Stimulated activated CD4-positive, alpha-beta T cell treated with anti-CD3 and anti-CD28 coated beads, Interleukin-2, amount 100 ng/mL, for 4 hours (primary cell): ENCODE measurements at regions not wholly inside any gene's neighbourhood (a gene's known extent, or its start where the extent isn't known, plus 50 kb on each side); places are given as distances from the start of the nearest gene placed in this dataset.

Experiments
- DNase-seq: peaks from one replicate; pipeline ENCODE4 v3.0.0-alpha.2; 2020; ENCODE audit warnings: low read depth

GRCh38 chr13:85288698-85289097 is 510.5 kb downstream of the SLITRK6 start:
- DNase-seq: no peak

DNA sequence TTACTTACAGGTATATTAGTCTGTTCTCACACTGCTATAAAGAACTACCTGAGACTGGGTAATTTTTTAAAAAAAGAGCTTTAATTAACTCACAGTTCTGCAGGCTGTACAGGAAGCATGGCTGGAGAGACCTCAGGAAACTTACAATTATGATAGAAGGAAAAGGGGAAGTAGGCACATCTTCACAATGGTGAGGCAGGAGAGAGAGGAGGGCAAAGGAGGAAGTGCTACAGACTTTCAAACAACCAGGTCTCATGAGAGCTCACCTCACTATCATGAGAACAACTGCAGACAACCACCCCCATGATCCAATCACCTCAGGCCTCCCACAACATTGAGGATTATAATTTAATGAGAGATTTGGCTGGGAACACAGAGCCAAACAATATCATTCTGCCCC is 511.7 kb downstream of the SLITRK6 start:
- no peak for DNase-seq

GRCh38 chr13:85286081-85286480 is 513.1 kb downstream of the SLITRK6 start:
- DNase-seq: no peak

GRCh38 chr13:85284349-85284748 is 514.9 kb downstream of the SLITRK6 start:
- DNase-seq: no peak

GRCh38 chr13:85283408-85283807 is 515.8 kb downstream of the SLITRK6 start:
- no peak for DNase-seq

GRCh38 chr13:85282876-85283275 is 516.3 kb downstream of the SLITRK6 start:
- DNase-seq: no peak

- DNase-seq: no peak
These were observed 520.4 kb downstream of the SLITRK6 start for GRCh38 chr13:85278851-85279250.

DNA sequence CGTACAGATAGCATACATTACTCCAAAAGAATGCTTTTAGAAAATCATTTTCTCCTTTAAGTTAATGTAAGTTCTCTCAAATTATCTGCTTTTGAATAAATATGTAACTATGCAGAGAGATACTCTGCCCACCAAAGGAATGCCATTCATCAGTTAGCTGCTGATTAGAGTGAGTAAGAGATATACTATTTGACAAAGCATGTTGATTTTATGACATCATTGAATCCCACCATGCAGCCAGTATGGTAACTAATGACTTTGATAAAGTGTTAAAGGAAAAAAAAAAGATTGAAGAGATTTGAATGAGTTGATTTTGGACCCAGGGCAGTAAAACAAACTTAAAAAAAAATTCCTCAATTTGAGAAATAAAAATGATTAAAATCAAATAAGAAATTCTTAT is 521.5 kb downstream of the SLITRK6 start:
- no peak for DNase-seq

- DNase-seq: no peak
These were observed 532.4 kb downstream of the SLITRK6 start for GRCh38 chr13:85266771-85267170.

GRCh38 chr13:85266331-85266730 is 532.9 kb downstream of the SLITRK6 start:
- no peak for DNase-seq

DNA sequence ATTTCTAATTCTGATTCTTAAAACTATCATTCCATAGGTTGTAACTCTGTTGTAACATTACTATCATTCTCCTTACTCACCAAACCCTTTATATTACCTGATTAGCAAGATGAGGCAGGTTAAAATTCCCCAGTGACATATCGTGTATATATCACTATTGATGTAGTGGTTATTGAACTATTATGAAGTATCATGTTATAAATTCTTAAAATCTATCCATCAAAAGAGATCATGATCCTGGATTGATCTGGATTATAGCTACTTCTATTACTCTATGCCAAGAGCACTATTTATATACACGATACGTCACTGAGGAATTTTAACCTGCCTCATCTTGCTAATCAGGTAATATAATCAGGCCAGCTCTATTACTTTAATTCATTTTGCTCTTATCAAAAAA is 533.9 kb downstream of the SLITRK6 start:
- no peak for DNase-seq

DNA sequence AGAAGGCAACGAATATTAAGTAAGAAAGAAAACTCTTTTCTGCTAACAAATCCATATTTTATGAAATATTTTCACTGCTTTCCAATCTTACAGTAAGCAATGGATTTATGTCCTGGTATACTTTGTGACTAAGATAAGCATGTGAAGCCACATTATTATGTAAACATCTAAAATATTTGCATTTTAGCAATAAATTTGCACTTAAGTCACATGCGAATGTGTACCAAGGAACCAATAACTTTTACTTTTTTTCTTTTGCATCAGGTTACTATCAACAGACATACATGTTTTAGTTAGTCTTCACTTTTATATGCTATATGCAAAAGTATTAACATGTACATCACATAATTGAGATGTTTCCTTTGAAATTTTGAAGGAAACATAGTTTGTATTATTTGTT is 536.7 kb downstream of the SLITRK6 start:
- DNase-seq: no peak

- DNase-seq: no peak
These were observed 537.4 kb downstream of the SLITRK6 start for GRCh38 chr13:85261757-85262346.

DNA sequence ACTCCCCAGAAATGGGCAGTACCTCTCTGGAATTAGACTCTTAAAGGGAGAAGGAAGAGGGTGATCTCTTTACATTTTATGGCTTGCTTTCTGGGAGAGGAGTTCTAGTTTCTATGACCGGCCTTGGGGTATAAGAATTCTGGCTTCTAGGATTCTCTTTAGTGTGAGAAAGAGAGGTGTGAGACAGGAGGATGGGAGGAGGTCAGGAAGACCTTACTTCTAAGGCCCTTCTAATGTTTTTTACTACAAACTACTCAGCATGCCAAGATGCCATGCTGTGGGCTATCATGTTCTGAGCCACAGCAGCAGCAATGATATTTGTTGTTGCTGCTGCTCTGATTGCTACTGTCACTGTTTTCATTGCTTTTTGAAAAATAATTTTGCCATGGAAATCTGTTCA is 538.3 kb downstream of the SLITRK6 start:
- no peak for DNase-seq

DNA sequence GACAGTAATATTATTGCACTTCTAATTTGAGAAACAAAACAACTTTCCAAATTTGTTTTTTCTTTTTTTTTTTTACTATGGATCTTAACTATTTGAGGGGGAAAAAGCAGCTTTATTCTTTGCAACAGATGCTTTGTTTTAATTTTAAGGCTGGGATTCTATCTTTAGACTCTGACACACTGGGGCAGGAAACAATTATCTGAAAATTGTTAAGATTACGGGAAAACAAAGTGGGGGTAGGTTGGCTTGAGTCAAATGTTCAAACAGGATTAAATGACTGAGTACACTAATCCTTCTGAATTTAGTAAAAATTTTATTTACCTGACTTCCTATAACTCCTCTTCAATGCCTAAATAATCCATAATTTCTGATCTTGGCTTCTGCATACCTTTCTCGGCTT is 543.2 kb downstream of the SLITRK6 start:
- no peak for DNase-seq

DNA sequence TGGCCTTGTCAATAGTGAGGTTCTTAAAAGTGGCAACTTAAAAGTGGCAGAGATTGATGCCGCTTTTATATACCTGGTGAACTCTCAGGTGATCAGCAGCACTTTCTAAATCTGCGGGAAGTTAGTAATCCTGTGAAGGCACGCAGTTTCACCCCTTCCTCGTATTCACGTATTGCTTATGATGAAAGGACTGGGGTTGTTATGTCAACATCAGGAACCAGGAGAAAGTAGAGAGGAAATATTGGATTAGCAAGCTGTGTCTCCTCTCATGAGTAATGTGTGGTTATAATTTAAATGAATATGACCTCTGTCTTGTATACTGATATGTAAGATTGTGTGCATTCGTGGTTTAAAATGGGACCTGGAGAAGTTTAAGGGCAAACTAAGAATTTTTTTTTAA is 544.6 kb downstream of the SLITRK6 start:
- no peak for DNase-seq

DNA sequence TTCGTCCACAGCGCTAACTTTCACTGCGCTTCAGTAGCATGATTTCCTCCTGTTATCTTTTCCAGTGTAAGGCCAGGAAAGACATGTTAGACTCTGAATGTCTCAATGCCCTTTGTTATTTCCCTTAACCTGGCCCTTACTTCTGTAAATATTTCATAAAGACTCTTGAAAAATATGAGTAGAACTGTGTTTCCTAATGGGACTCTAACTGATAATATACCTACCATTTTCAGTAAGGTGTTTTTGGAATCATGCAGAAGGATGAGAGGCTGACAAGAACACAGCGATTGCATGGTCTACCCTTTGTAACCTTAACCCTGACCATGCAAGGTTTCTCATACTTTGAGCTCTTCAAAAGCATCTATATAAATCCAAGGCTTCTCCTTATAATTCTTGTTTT is 550.1 kb downstream of the SLITRK6 start:
- DNase-seq: no peak

GRCh38 chr13:85247780-85248179 is 551.4 kb downstream of the SLITRK6 start:
- DNase-seq: no peak

- DNase-seq: no peak
These were observed 555.4 kb downstream of the SLITRK6 start for GRCh38 chr13:85243831-85244230.

- DNase-seq: no peak
These were observed 558.2 kb downstream of the SLITRK6 start for GRCh38 chr13:85241060-85241459.

GRCh38 chr13:85236413-85236812 is 562.8 kb downstream of the SLITRK6 start:
- DNase-seq: no peak

DNA sequence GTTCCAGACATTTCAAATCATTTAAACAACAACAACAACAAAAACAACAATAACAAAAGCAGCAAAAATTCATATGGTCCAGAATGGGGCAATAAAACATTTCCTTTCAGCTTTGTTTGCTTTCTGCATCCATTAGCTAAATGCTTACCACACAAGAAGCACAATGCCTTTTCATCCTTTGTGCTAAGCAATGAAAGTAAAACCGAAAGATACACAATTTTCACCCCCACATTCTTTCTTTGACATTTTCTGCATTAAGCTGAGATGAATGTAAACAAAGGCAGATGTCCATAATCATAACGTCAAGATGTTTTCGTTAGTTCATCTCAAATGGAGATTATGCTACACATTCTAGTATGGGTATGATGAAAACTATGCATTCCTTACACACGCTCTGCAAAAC is 568.5 kb downstream of the SLITRK6 start:
- no peak for DNase-seq

- no peak for DNase-seq
These were observed 570.5 kb downstream of the SLITRK6 start for GRCh38 chr13:85228692-85229091.

- DNase-seq: no peak
These were observed 575.1 kb downstream of the SLITRK6 start for GRCh38 chr13:85223883-85224656.
